RWPE2 (cell line): ENCODE measurements at regions not wholly inside any gene's neighbourhood (a gene's known extent, or its start where the extent isn't known, plus 50 kb on each side); places are given as distances from the start of the nearest gene placed in this dataset.

Experiments
- ATAC-seq: fragments of 200-7000 bp; cut with Tn5 transposase; 3 replicates; pipeline ENCODE4 v1.9.1; 2021; ENCODE audit warnings: low read depth
- DNase-seq: peaks from one replicate; pipeline ENCODE4 v3.0.0-alpha.2; 2020; ENCODE audit warnings: low spot score
- H3K27ac ChIP-seq: fragments of 450-650 bp; 2 replicates; pipeline ENCODE4 v1.5.1; 2017; ENCODE audit warnings: mild to moderate bottlenecking; ENCODE audit not compliant: poor library complexity, severe bottlenecking
- H3K27me3 ChIP-seq: fragments of 250-450 bp; sonication (Bioruptor Pico); 2 replicates; pipeline ENCODE4 v1.5.1; 2021; ENCODE audit warnings: mild to moderate bottlenecking, moderate library complexity; ENCODE audit not compliant: insufficient read depth, poor library complexity, severe bottlenecking
- H3K36me3 ChIP-seq: fragments of 250-450 bp; sonication (Bioruptor Pico); 2 replicates; pipeline ENCODE4 v1.5.1; 2020; ENCODE audit warnings: low read depth, mild to moderate bottlenecking, moderate library complexity
- H3K4me1 ChIP-seq: fragments of 250-450 bp; sonication (Bioruptor Pico); 2 replicates; pipeline ENCODE4 v1.5.1; 2021; ENCODE audit warnings: mild to moderate bottlenecking, moderate library complexity; ENCODE audit not compliant: insufficient read depth, poor library complexity, severe bottlenecking
- H3K4me3 ChIP-seq: fragments of 250-450 bp; sonication (Bioruptor Pico); 2 replicates; pipeline ENCODE4 v1.5.1; 2021; ENCODE audit warnings: mild to moderate bottlenecking, moderate library complexity; ENCODE audit not compliant: severe bottlenecking
- H3K9me3 ChIP-seq: fragments of 250-450 bp; sonication (Bioruptor Pico); 2 replicates; pipeline ENCODE4 v1.5.1; 2021; ENCODE audit warnings: mild to moderate bottlenecking, moderate library complexity; ENCODE audit not compliant: severe bottlenecking
- CTCF ChIP-seq: fragments of 450-650 bp; IDR thresholded peaks from one replicate; pipeline ENCODE4 v1.5.1; 2017; ENCODE audit warnings: mild to moderate bottlenecking, moderate library complexity; ENCODE audit not compliant: poor library complexity, severe bottlenecking

- ATAC-seq = no peak
- Histone ChIP-seq H3K27ac (no peak overlapping the region), H3K9me3 (no peaks in the 10 kb centered on the region), H3K4me1 (no peaks in the 10 kb centered on the region), H3K4me3 (no peak overlapping the region), H3K27me3 (peaks cover 2% of the 10 kb centered on the region), H3K36me3 (no peaks in the 10 kb centered on the region)
- no peak for DNase-seq
- no peak for TF ChIP-seq CTCF
Observed at GRCh38 chr3:53401154-53401553, 53.8 kb upstream of the DCP1A start.

- Histone ChIP-seq H3K9me3 (no peaks in the 10 kb centered on the region), H3K36me3 (no peaks in the 10 kb centered on the region), H3K4me1 (no peaks in the 10 kb centered on the region), H3K4me3 (no peak overlapping the region), H3K27me3 (peaks cover 7% of the 10 kb centered on the region), H3K27ac (no peak overlapping the region)
- ATAC-seq (no peak), DNase-seq (no peak)
- no peak for TF ChIP-seq CTCF
Observed at GRCh38 chr3:53402326-53402725, 55.0 kb upstream of the DCP1A start.

- TF ChIP-seq CTCF = no peak
Observed at GRCh38 chr3:53411371-53411770, 64.0 kb upstream of the DCP1A start.

GRCh38 chr3:53412953-53413352 is 65.6 kb upstream of the DCP1A start:
- no peaks in the 10 kb centered on the region for H3K9me3 ChIP-seq
- DNase-seq = no peak

More at GRCh38 chr3:53411371-53411770, 64.0 kb upstream of the DCP1A start:
- no peaks in the 10 kb centered on the region for H3K9me3 ChIP-seq
- no peaks in the 10 kb centered on the region for H3K36me3 ChIP-seq
- peaks cover 3% of the 10 kb centered on the region for H3K27me3 ChIP-seq
- H3K4me3 ChIP-seq = no peak overlapping the region
- H3K27ac ChIP-seq = no peak overlapping the region
- ATAC-seq = no peak
- no peaks in the 10 kb centered on the region for H3K4me1 ChIP-seq
- DNase-seq = no peak

More at GRCh38 chr3:53412953-53413352, 65.6 kb upstream of the DCP1A start:
- TF ChIP-seq CTCF = no peak
- Histone ChIP-seq H3K36me3 (no peaks in the 10 kb centered on the region), H3K27ac (no peak overlapping the region), H3K27me3 (no peaks in the 10 kb centered on the region), H3K4me3 (no peak overlapping the region), H3K4me1 (no peaks in the 10 kb centered on the region)
- no peak for ATAC-seq
